HG02884 (cell line): ENCODE measurements at regions not wholly inside any gene's neighbourhood (a gene's known extent, or its start where the extent isn't known, plus 50 kb on each side); places are given as distances from the start of the nearest gene placed in this dataset.
"Not testable (repeated sequence)": the region's sequence is repeated elsewhere in the genome, so short reads cannot be mapped to it uniquely, and the experiment has no call there.

Experiments used
- ATAC-seq: cut with Tn5 transposase; IDR thresholded peaks from one replicate; pipeline ENCODE4 v1.9.1; 2021; ENCODE audit warnings: mild to moderate bottlenecking, moderate library complexity; ENCODE audit not compliant: unreplicated experiment

- no peak for ATAC-seq
These were observed 51.2 kb upstream of the PRR23C start for GRCh38 chr3:139095803-139096466.

- ATAC-seq, result no peak
These were observed 52.0 kb upstream of the PRR23C start for GRCh38 chr3:139096670-139097069.

- no peak for ATAC-seq
These were observed 53.7 kb upstream of the PRR23C start for GRCh38 chr3:139098391-139098790.

DNA sequence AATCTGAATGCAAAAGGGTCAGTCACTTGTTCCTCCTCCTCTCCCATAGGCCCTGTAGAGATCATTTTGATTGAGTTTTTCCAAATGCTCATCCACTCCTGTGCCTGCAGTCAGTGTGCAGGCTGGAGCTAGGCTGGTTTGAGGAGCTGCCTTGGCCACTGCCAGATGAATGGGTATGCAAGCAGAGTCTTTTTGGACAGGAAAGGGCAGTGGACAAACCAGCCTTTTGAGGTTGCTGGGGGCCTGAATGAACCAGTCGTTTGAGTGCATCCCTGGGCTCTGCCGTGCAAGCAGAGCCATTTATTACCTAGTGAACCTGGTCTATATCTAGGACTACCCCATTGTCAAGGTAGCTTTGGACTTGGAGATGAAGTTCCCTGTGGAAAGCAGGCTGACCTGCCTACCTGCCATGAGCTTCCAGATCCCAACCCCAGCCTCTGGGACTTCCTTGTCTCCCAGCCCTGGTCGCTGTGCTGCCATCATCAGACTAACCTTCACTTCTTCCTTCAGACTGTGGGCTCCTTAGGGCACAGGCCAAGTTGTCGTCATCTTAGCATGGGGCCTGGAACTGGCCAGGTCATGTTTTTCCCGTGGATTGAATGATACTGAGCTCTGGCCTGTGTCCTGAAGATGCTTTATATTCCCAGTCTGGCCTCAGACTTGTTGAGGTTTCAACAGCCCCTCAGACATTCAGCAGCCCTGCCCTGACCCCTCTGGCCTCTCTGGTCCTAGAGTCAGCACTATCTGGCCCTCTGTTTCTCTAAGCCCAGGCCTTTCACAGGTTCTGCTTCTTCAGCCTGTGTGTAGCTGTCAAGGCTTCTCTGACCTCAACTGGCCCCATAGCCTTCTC, 55.5 kb upstream of the PRR23C start:
- no peak for ATAC-seq

DNA sequence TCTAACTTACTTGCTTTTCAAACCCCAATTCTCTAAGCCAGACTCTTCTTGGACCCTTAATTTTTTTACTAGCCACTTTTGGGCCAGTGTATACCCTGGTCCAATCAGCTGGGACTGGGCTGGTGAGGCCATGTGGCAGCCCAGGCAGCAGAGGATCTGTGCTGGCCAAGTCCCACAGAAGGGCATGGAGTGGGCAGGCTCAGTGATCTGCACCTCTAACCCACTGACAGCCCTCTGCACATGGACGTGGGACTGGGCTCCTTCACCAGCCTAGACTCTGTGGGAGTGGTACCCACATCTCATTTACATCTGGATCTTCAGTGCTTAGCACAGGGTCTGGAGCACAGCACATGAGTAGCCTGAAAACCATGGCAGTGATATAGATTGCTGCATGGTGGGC, 56.1 kb upstream of the PRR23C start:
- ATAC-seq, result no peak

DNA sequence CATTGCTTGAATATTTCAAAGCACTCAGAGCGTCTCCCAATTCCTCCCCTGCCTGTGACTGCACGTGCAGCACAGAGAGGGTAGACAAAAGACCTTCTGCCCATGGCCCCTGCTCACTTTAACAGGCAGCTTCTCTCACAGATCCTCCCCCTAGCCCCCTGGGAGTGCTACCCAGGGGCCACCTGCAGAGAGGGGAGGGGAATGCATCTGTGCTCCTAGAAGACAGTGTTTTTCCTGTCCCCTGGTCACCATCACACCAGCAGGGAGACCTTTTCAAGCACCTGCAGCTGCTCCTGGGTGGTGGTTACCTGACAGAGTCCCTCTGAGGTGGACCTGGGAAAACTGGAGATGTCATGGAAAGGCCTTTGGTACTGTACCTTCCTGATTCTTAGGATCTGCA, 56.7 kb upstream of the PRR23C start:
- no peak for ATAC-seq

DNA sequence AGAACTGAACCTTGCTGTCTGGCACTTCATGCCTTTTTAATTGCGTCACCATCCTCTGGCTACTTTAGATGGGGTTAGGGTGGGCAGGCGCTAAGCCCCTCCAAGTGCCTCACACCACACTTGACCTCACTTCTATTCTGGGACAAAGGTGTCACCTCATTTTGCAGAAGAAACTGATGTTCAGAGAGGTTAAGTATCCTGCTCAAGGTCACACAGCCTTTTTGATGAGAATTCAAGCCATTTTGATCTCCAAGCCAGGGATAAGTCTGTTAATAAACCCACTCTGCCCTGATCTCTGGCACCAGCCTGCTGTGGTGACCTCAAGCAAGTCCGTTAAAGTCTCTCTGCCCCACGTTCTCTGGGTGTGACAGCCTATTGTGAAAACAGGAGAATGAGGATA, 58.8 kb upstream of the PRR23C start:
- ATAC-seq, result no peak

- no peak for ATAC-seq
These were observed 59.4 kb upstream of the PRR23C start for GRCh38 chr3:139104062-139104461.

GRCh38 chr3:139105154-139105702, 60.5 kb upstream of the PRR23C start:
- ATAC-seq, result no peak

DNA sequence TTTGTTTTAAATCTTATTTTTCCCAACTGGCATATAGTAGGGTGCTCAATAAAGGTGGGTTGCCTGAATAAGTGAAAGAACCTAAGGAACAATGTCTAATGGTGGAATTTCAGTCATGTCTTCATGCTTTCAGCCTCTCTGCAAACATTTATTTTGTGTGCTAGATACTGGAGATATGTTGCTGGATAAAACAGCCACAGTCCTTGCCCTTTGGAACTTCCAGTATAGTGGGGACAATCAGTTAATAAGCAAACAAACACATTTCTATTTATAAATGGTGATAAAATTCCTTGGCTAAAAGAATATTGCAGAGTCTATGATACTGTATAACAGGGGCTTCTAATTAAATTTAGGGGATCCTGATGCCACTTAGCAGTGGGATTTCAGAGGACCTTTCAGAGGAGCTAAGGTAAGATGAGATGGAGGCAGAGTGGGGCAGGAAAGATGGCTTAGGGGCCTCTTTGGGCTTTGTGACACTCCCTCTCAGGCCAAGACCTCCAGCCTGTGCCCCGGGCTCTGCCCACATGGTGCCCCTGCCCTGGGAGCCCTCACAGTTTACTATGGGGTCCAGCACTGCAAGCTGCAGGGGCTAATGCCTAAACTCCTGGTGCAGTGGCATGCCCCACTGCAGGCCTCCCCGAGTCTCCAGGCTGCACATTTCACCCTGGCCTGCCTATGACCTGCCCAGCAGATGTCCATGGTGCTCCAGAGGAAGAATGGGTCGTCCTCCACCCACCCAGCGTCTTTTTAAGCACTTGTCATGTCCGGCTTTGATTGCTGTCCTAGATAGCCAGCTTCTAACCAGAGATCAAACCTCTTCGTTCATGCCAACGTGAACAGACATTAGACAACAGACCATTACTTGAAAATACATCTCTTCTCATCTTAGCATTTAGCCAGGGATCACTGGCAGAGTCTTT, 61.6 kb upstream of the PRR23C start:
- no peak for ATAC-seq

DNA sequence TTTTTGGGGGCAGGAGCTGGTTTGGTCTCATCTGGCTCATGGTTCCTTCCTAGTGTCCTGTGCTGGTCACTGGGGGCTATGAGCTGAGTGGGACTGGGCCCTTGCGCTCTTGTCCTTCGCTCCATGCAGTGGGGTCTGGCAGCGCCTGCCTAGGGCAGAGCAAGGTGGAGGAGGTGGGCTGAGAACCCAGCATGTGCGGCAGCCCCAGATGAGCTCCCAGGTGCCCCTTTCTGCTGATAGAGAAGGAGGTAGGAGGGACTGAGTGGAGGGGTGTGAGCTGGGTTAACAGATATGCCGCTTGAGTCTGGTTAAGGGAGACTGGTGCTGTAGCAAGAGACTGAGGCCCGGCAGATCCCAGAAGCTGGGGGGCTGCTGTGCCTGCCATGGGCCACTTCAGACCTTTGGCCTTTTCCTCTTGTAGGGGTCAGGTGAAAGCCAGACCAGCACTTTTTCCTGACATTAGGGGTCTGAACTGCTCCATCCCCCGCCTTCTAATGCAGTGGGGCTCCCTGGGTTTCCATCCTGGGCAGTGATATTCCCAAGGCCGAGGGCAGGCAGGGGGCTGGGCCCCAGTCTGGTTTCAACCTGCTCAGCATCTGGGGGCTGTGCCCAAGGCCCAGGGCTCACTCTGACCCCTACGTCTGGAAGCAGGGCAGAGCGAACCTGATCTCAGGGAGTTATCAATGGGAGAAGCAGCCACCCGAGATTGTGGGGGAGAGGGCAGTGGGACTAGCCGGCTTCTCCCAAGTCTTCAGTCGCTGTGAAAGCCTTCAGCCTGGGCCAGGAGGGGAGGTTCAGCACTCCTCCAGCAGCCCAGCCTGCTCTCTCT, 62.9 kb upstream of the PRR23C start:
- ATAC-seq, result no peak

DNA sequence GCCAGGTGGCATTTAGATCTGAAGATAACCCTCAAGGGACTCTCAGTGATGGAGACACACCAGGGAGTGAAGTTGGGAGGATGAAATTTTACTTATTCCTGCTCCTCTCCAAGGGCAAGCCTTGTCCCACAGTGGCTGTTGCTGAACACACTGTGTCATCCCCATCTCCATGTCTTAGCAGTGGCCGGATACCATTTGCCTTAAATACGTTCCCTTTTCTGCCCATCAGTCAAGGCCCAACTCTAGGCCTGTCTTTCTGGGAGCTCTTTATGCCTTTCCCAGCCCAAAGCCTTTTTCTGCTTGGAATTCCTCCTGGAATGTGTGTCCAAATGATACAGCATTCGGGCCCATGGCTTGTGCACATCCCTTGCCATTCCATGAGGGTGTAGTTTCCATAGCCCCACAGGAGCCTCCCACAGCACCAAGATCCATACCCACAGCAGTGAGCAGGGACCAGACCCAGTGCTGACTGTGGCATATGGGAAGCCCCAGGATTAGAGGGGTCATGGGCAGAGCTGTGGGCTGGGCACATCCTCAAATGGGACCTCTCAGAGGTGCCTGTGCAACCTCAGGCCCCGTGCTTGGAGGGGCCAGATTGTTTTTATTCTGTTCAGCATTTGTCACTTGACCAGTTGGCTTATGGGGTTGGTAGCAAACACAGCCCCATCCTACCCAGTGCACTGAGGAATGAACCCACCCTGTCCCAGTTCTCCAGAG, 63.7 kb upstream of the PRR23C start:
- no peak for ATAC-seq

GRCh38 chr3:139109271-139109670, 64.6 kb upstream of the PRR23C start:
- no peak for ATAC-seq

- no peak for ATAC-seq
These were observed 65.6 kb upstream of the PRR23C start for GRCh38 chr3:139110072-139110830.

GRCh38 chr3:139110929-139111328, 66.2 kb upstream of the PRR23C start:
- not testable (repeated sequence) for ATAC-seq

DNA sequence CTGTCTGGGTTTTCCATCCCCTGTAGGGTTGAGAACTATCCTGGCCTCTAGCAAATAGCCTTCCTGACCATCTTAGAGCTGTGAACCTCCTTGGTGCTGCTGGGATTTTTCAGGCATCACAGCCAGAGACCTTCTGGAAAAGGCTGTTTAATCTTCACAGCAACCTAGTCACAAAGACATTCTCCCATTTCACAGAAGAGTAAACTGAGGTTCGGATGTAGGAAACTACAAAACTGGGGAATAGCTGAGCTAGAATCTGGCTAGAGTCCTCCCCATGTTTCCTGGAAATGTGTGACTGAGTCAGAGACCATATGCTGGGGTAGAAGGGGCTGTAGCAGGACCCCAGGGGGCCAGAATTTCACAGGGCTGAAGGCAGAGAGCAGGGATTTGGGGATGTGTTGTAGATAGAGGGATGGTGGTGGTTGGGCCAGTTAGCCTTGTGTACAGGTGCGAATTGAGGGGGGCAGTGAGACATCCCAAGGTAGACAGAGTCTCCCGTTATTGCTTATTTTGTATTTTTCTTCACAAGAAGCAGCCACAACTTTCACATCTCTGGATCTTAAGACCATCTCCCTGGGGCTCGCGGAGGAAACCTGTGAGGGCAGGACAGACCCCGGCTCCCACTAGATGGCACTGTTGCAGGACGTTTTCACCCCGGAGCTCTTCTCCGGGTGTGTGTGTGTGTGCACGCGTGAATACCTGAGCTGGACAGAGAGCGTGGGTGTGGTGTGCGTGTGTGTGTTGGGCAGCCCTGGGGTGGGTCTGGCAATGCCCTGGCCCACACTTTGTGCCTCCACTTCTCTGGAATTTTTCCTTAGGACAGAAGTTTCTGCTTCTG, 66.9 kb upstream of the PRR23C start:
- ATAC-seq, result peak; percentile 71

DNA sequence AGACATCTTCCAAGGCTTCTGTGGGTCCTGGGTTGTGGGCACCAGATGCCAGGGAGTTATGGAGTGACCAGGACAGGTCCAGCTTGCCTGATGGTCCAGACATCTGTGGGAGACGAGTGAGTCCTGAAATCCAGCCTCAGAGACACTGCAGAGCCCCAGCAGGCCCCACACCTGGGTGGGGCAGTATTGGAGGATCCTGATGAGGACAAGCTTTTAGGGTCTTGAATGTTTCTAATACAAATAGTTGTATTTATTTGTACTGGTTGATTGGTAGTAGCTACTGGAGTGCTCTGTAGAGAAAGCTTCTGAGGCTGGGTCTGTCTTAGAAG, 67.5 kb upstream of the PRR23C start:
- ATAC-seq, result no peak
